ENCODE measurements at regions not wholly inside any gene's neighbourhood (a gene's known extent, or its start where the extent isn't known, plus 50 kb on each side); places are given as distances from the start of the nearest gene placed in this dataset.

GRCh38 chr10:91049988-91050360 lies 129.1 kb upstream of the ANKRD1 start:
- TF ChIP-seq MAX (IDR thresholded peaks at IDR 0.05) (no peak), EP300 (IDR thresholded peaks at IDR 0.05; ENCODE audit: borderline replicate concordance) (no peak), CREB1 (IDR thresholded peaks at IDR 0.05; ENCODE audit: low read depth) (no peak), REST (IDR thresholded peaks at IDR 0.05; ENCODE audit: low read depth) (no peak), RAD21 (IDR thresholded peaks at IDR 0.05; ENCODE audit: low read depth) (no peak), TAF1 (IDR thresholded peaks at IDR 0.05; ENCODE audit: low read depth) (no peak), TEAD4 (IDR thresholded peaks at IDR 0.05) (no peak)
